Bronchial epithelial cell (primary cell): ENCODE measurements at regions not wholly inside any gene's neighbourhood (a gene's known extent, or its start where the extent isn't known, plus 50 kb on each side); places are given as distances from the start of the nearest gene placed in this dataset.
"Not testable (repeated sequence)": the region's sequence is repeated elsewhere in the genome, so short reads cannot be mapped to it uniquely, and the experiment has no call there.

Experiments used
- DNase-seq: peaks from one replicate; pipeline ENCODE4 v3.0.0-alpha.2; 2010; ENCODE audit warnings: low read depth
- FAIRE-seq: peaks from 2 replicates; lab custom pipeline; 2011; peaks lifted over from hg19 to GRCh38; lab: Jason Lieb, UNC
- H3K27me3 ChIP-seq: 2 replicates; pipeline ENCODE4 v1.5.1; 2011; ENCODE audit warnings: low read length; ENCODE audit not compliant: control insufficient read depth, insufficient read depth
- H3K36me3 ChIP-seq: 2 replicates; pipeline ENCODE4 v1.5.1; 2011; ENCODE audit warnings: low read length; ENCODE audit not compliant: control insufficient read depth, insufficient read depth
- H3K4me3 ChIP-seq: 2 replicates; pipeline ENCODE4 v1.5.1; 2011; ENCODE audit warnings: mild to moderate bottlenecking, low read depth, low read length, control low read depth

DNA sequence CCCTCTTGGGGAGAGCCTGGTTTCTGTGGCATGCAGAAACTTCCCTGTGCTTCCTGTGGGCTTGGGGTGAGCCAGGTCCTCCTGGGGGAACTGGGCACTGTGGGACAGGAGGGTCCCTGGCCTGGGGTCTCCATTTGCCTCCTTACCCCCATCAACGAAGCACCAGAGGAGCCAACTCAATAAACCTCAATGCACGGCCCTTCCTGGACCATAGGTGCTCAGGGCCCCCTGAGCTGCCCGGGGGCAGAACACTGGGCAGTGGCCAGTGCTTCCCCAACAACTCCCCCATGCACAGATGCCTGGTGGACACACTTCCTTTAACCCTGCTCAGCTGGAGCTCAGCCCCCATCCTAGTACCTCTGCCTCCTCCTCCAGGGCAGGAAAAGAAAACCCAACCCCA is 214.7 kb downstream of the POTEG start:
- H3K36me3 ChIP-seq, FAIRE-seq, H3K4me3 ChIP-seq, DNase-seq, H3K27me3 ChIP-seq: not testable (repeated sequence)

- not testable (repeated sequence) for H3K36me3 ChIP-seq, H3K4me3 ChIP-seq, FAIRE-seq, DNase-seq, H3K27me3 ChIP-seq
Observed at GRCh38 chr14:19231421-19231820, 202.7 kb downstream of the POTEG start.

DNA sequence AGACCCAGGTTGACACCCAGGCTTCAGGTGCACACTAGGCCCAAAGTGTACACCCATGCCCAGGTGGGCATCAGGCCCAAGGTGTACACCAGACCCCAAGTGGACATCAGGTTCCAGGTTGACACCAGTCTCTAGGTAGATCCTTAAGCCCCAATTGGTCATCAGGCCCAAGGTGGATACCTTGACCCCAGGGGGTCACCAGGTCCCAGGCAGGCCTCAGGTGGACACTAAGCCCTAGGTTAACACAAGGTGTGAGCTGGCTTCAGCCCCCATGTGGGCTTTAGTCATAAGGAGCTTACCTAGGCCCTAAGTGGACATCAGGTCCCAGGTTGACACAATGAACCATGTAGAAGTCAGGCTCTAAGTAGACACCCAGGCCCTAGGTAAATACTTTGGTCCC is 200.1 kb downstream of the POTEG start:
- H3K27me3 ChIP-seq, DNase-seq, H3K36me3 ChIP-seq, H3K4me3 ChIP-seq, FAIRE-seq: not testable (repeated sequence)

- FAIRE-seq, H3K27me3 ChIP-seq, H3K36me3 ChIP-seq, H3K4me3 ChIP-seq, DNase-seq: not testable (repeated sequence)
Observed at GRCh38 chr14:19237656-19238055, 196.5 kb downstream of the POTEG start.

DNA sequence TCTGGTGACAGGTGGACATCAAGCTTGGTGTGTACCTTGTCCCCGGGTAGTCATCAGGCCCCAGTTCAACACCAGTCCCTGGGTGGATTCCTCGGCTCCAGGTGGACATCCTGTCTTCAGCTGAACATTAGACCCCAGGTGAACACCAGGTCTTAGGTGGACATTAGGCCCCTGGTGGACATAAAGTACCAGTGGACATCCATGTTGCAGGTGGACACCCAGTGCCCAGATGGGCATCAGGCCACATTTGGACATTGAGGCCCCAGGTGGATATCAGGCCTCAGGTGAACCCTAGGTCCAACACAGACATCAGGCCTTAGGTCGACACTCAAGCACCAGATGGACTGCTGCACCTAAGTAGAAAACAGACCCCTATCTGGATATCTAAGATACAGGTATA is 195.6 kb downstream of the POTEG start:
- not testable (repeated sequence) for DNase-seq, H3K27me3 ChIP-seq, FAIRE-seq, H3K4me3 ChIP-seq, H3K36me3 ChIP-seq

GRCh38 chr14:19239981-19240380 is 194.2 kb downstream of the POTEG start:
- FAIRE-seq, H3K4me3 ChIP-seq, H3K36me3 ChIP-seq, DNase-seq, H3K27me3 ChIP-seq: not testable (repeated sequence)

GRCh38 chr14:19240387-19240786 is 193.8 kb downstream of the POTEG start:
- H3K4me3 ChIP-seq, H3K36me3 ChIP-seq, DNase-seq, H3K27me3 ChIP-seq, FAIRE-seq: not testable (repeated sequence)

DNA sequence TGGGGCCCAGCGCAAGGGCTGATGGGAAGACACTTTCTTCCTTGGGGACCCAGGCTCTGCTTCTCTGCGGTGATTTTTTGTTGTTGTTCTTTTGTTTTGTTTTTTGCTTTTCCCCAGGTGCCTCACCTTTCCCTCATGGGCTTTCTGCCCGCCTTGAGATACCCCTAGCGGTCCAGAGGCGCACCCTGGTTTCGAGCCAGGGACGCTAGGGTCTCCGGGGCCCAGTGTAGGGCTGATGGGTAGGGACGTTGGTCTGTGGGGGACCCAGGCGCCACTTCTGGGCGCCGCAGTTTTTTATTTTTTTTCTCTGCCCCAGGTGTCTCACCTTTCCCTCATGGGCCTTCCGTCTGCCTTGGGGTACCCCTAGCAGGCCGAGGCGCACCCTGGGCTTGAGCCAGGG is 192.7 kb downstream of the POTEG start:
- not testable (repeated sequence) for H3K36me3 ChIP-seq, H3K4me3 ChIP-seq, DNase-seq, H3K27me3 ChIP-seq, FAIRE-seq

GRCh38 chr14:19242529-19242928 is 191.6 kb downstream of the POTEG start:
- FAIRE-seq, H3K4me3 ChIP-seq, DNase-seq, H3K27me3 ChIP-seq, H3K36me3 ChIP-seq: not testable (repeated sequence)

DNA sequence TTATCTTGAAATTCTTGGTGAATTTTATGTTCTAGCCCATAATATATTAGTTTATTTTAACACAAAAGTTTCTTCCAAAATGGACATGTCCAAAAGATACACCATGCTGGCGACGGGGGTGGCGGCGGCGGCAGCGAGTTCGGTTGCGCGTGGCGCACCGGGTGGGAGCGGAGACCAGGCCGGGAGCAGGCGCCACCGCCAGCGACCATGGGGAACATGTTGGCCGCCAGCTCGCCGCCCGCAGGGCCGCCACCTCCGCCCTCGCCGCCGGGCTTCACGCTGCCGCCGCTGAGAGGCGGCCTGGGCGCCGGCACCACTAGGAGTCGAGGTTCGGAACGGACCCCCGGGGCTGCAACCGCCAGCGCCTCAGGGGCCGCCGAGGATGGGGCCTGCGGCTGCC is 167.2 kb downstream of the POTEG start:
- not testable (repeated sequence) for H3K4me3 ChIP-seq, FAIRE-seq, DNase-seq, H3K36me3 ChIP-seq, H3K27me3 ChIP-seq

DNA sequence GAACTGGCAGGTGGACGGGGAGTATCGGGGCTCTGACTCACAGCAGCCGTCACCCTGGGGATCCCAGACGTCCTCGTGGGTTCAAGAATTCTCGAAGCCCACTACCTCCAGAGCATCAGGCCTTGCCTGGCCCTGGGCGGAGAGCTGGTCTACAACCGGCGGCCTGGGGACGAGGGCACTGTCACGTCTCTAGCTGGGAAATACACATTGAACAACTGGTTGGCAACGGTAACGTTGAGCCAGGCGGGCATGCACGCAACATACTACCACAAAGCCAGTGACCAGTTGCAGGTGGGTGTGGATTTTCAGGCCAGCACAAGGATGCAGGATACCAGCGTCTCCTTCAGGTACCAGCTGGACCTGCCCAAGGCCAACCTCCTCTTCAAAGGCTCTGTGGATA is 166.5 kb downstream of the POTEG start:
- not testable (repeated sequence) for H3K27me3 ChIP-seq, H3K4me3 ChIP-seq, H3K36me3 ChIP-seq, FAIRE-seq, DNase-seq

DNA sequence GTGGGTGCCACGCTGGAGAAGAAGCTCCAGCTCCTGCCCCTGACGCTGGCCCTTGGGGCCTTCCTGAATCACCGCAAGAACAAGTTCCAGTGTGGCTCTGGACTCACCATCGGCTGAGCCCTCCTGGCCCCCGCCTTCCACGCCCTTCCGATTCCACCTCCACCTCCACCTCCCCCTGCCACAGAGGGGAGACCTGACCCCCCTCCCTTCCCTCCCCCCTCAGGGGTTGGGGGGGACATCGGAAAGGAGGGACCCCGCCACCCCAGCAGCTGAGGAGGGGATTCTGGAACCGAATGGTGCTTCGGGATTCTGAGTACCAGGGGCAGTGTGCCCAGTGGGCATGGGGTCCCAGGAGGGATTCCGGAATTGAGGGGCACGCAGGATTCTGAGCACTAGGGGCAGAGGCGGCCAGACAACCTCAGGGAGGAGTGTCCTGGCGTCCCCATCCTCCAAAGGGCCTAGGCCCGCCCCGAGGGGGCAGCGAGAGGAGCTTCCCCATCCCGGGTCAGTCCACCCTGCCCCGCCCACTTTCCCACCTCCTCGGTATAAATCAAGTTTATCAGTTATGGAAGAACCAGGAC is 166.0 kb downstream of the POTEG start:
- H3K27me3 ChIP-seq, DNase-seq, H3K36me3 ChIP-seq, FAIRE-seq, H3K4me3 ChIP-seq: not testable (repeated sequence)

DNA sequence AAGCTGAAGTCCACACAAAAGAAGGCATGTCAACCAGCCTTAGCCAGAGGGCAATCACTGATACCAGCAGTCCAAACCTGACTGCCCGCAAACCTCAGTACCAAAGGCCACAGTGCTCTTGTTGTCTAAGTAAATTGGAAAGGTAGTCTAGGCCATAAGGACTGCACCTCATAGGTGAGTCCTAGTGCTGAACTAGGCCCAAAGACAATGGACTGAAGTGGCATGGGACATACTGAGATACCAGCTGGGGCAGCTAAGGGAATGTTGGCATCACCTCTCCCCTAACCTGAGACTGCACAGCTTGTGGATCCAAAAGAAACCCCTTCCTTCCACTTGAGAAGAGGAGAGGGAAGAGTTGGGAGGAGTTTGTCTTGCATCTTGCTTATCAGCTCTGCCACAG is 161.9 kb downstream of the POTEG start:
- not testable (repeated sequence) for FAIRE-seq, H3K27me3 ChIP-seq, DNase-seq, H3K36me3 ChIP-seq, H3K4me3 ChIP-seq

DNA sequence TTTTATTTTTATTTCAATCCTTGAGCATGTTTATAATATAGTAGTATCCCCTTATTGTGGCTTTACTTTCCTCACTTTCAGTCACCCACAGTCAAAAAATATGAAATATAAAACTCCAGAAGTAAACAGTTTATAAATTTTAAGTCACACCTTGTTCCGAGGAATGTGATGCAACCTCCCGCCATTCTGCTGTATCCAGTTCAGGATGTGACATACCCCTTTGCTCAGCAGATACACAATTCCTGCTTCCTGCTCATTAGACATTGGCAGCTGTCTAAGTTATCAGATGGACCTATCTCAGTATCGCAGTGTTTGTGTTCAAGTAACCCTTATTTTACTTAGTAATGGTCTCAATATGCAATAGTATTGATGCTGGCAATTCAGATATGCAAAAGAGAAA is 144.5 kb downstream of the POTEG start:
- H3K36me3 ChIP-seq, DNase-seq, FAIRE-seq, H3K27me3 ChIP-seq, H3K4me3 ChIP-seq: not testable (repeated sequence)

GRCh38 chr14:19300243-19300642 is 133.9 kb downstream of the POTEG start:
- H3K36me3 ChIP-seq, FAIRE-seq, H3K4me3 ChIP-seq, H3K27me3 ChIP-seq, DNase-seq: not testable (repeated sequence)
